HCT116 (cell line): ENCODE measurements at regions not wholly inside any gene's neighbourhood (a gene's known extent, or its start where the extent isn't known, plus 50 kb on each side); places are given as distances from the start of the nearest gene placed in this dataset.

ENCODE experiments used
- EZH2 ChIP-seq: fragments of 200-600 bp; sonication (generic); IDR thresholded peaks from 2 replicates; pipeline ENCODE4 v1.6.1; 2017; ENCODE audit warnings: antibody characterized with exemption, mixed run types
- EZH2phosphoT487 ChIP-seq: fragments of 200-600 bp; IDR thresholded peaks from 2 replicates; pipeline ENCODE4 v1.6.1; 2018; ENCODE audit warnings: antibody characterized with exemption, borderline replicate concordance
- SIN3A ChIP-seq: IDR thresholded peaks from 2 replicates; pipeline ENCODE4 v1.6.1; 2012; ENCODE audit warnings: low read depth
- TF ChIP-seq, protein P1 (sequence below), 3 experiments: fragments of 200-600 bp in 1 of 3; sonication (generic) in 1 of 3; IDR thresholded peaks in 2 of 3; conservative IDR thresholded peaks in 1 of 3; 2 replicates each; pipeline ENCODE4 v1.5.1; 2012 to 2017; ENCODE audit warnings: low read depth in 2 of 3, low read length in 2 of 3, antibody characterized with exemption in 1 of 3, borderline replicate concordance in 1 of 3, control low read depth in 1 of 3, mild to moderate bottlenecking in 1 of 3, mixed read lengths in 1 of 3, mixed run types in 1 of 3, moderate library complexity in 1 of 3; ENCODE audit not compliant: insufficient read depth in 1 of 3
- TF ChIP-seq, protein P2 (sequence below): IDR thresholded peaks from 2 replicates; pipeline ENCODE4 v1.6.1; 2012; ENCODE audit warnings: low read depth
- TF ChIP-seq, protein P3 (sequence below): IDR thresholded peaks from 2 replicates; pipeline ENCODE4 v1.6.1; 2012

DNA sequence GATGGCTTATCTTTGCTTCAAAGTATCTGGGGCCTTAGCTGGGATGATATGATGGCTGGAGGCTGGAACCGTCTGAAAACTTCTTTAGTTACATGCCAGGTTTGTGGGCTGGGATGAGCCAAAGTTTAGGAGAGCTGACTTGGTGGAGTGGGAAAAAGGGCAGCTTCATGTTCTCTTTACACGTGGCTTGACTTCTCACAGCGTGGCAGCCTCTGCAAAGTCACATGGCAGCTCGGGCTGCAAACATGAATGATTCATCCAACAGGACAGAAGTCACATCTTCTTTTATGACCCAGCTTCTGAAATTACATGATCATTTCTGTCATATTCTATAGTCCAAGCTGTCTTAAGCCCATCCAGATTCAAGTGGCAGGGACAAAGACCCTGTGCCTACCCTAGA lies 176.0 kb downstream of the OLFM4 start:
- TF ChIP-seq, protein P1, sequence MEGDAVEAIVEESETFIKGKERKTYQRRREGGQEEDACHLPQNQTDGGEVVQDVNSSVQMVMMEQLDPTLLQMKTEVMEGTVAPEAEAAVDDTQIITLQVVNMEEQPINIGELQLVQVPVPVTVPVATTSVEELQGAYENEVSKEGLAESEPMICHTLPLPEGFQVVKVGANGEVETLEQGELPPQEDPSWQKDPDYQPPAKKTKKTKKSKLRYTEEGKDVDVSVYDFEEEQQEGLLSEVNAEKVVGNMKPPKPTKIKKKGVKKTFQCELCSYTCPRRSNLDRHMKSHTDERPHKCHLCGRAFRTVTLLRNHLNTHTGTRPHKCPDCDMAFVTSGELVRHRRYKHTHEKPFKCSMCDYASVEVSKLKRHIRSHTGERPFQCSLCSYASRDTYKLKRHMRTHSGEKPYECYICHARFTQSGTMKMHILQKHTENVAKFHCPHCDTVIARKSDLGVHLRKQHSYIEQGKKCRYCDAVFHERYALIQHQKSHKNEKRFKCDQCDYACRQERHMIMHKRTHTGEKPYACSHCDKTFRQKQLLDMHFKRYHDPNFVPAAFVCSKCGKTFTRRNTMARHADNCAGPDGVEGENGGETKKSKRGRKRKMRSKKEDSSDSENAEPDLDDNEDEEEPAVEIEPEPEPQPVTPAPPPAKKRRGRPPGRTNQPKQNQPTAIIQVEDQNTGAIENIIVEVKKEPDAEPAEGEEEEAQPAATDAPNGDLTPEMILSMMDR (IDR thresholded peaks at IDR 0.05 in 2 of 3, conservative IDR thresholded peaks at IDR 0.05 in 1 of 3; ENCODE audit: borderline replicate concordance in 1 of 3, insufficient read depth in 1 of 3, low read depth in 2 of 3, low read length in 2 of 3), result no peak
- TF ChIP-seq SIN3A, result no peak
- TF ChIP-seq, protein P2, sequence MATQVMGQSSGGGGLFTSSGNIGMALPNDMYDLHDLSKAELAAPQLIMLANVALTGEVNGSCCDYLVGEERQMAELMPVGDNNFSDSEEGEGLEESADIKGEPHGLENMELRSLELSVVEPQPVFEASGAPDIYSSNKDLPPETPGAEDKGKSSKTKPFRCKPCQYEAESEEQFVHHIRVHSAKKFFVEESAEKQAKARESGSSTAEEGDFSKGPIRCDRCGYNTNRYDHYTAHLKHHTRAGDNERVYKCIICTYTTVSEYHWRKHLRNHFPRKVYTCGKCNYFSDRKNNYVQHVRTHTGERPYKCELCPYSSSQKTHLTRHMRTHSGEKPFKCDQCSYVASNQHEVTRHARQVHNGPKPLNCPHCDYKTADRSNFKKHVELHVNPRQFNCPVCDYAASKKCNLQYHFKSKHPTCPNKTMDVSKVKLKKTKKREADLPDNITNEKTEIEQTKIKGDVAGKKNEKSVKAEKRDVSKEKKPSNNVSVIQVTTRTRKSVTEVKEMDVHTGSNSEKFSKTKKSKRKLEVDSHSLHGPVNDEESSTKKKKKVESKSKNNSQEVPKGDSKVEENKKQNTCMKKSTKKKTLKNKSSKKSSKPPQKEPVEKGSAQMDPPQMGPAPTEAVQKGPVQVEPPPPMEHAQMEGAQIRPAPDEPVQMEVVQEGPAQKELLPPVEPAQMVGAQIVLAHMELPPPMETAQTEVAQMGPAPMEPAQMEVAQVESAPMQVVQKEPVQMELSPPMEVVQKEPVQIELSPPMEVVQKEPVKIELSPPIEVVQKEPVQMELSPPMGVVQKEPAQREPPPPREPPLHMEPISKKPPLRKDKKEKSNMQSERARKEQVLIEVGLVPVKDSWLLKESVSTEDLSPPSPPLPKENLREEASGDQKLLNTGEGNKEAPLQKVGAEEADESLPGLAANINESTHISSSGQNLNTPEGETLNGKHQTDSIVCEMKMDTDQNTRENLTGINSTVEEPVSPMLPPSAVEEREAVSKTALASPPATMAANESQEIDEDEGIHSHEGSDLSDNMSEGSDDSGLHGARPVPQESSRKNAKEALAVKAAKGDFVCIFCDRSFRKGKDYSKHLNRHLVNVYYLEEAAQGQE, result no peak
- TF ChIP-seq, protein P3, sequence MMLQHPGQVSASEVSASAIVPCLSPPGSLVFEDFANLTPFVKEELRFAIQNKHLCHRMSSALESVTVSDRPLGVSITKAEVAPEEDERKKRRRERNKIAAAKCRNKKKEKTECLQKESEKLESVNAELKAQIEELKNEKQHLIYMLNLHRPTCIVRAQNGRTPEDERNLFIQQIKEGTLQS, result no peak
- no peak for TF ChIP-seq EZH2phosphoT487
- no peak for TF ChIP-seq EZH2
